MM.1S (cell line): ENCODE measurements at regions not wholly inside any gene's neighbourhood (a gene's known extent, or its start where the extent isn't known, plus 50 kb on each side); places are given as distances from the start of the nearest gene placed in this dataset.
A peak's percentile ranks its signal among the peaks of the same experiment; 100 is the strongest.

Source experiments
- DNase-seq: peaks from one replicate; pipeline ENCODE4 v3.0.0-alpha.2; 2015
- H2AFZ ChIP-seq: fragments of 300-600 bp; sonication (generic); 2 replicates; pipeline ENCODE4 v1.6.0; 2016; ENCODE audit warnings: antibody characterized with exemption, low read length
- H3F3A ChIP-seq: fragments of 300-600 bp; sonication (generic); 2 replicates; pipeline ENCODE4 v1.6.1; 2016; ENCODE audit warnings: mild to moderate bottlenecking, antibody characterized with exemption, low read length, moderate library complexity, mixed read lengths; ENCODE audit not compliant: insufficient read depth
- H3K27ac ChIP-seq: fragments of 300-600 bp; sonication (generic); 2 replicates; pipeline ENCODE4 v1.5.1; 2016; ENCODE audit warnings: mild to moderate bottlenecking, low read length
- H3K27me3 ChIP-seq: fragments of 300-600 bp; sonication (generic); replicated peaks from 2 replicates; pipeline ENCODE4 v1.6.0; 2016; ENCODE audit warnings: low read length; ENCODE audit not compliant: insufficient read depth
- H3K36me3 ChIP-seq: fragments of 300-600 bp; sonication (generic); replicated peaks from 2 replicates; pipeline ENCODE4 v1.6.1; 2016; ENCODE audit warnings: mild to moderate bottlenecking, low read length, mixed read lengths; ENCODE audit not compliant: insufficient read depth
- H3K4me1 ChIP-seq: fragments of 300-600 bp; sonication (generic); 2 replicates; pipeline ENCODE4 v1.6.1; 2016; ENCODE audit warnings: low read length, mixed read lengths
- H3K4me2 ChIP-seq: fragments of 300-600 bp; sonication (generic); 2 replicates; pipeline ENCODE4 v1.6.0; 2016; ENCODE audit warnings: low read depth, low read length
- H3K4me3 ChIP-seq: fragments of 300-600 bp; sonication (generic); 2 replicates; pipeline ENCODE4 v1.5.1; 2016; ENCODE audit warnings: low read length, mixed read lengths
- H3K79me2 ChIP-seq: fragments of 300-600 bp; sonication (generic); 2 replicates; pipeline ENCODE4 v1.6.1; 2016; ENCODE audit warnings: mixed run types, low read length, mixed read lengths
- H3K9ac ChIP-seq: fragments of 300-600 bp; sonication (generic); 2 replicates; pipeline ENCODE4 v1.6.1; 2016; ENCODE audit warnings: low read length, mixed read lengths
- H3K9me2 ChIP-seq: fragments of 300-600 bp; sonication (generic); replicated peaks from 2 replicates; pipeline ENCODE4 v1.6.1; 2016; ENCODE audit warnings: mild to moderate bottlenecking, low read length, mixed read lengths; ENCODE audit not compliant: insufficient read depth
- H3K9me3 ChIP-seq: fragments of 300-600 bp; sonication (generic); replicated peaks from 2 replicates; pipeline ENCODE4 v1.6.1; 2016; ENCODE audit warnings: mild to moderate bottlenecking, low read length, mixed read lengths; ENCODE audit not compliant: insufficient read depth
- H4K20me1 ChIP-seq: fragments of 300-600 bp; sonication (generic); 2 replicates; pipeline ENCODE4 v1.6.1; 2016; ENCODE audit warnings: mild to moderate bottlenecking, low read length, moderate library complexity, mixed read lengths; ENCODE audit not compliant: insufficient read depth
- CTCF ChIP-seq: fragments of 300-600 bp; sonication (generic); IDR thresholded peaks from 2 replicates; pipeline ENCODE4 v1.5.1; 2016; ENCODE audit warnings: antibody characterized with exemption, low read length, mixed read lengths
- EZH2 ChIP-seq: fragments of 300-600 bp; sonication (generic); optimal IDR thresholded peaks from 2 replicates; pipeline ENCODE3; 2017; ENCODE audit warnings: low read depth, mild to moderate bottlenecking, antibody characterized with exemption, low read length, mixed read lengths
- EZH2phosphoT487 ChIP-seq: fragments of 300-600 bp; sonication (generic); IDR thresholded peaks from 2 replicates; pipeline ENCODE4 v1.6.1; 2018; ENCODE audit warnings: antibody characterized with exemption, low read length

- DNase-seq = no peak
- Histone ChIP-seq H3K9me2 (no peaks in the 10 kb centered on the region), H3K4me2 (no peak overlapping the region), H3F3A (no peaks in the 10 kb centered on the region), H3K27me3 (peaks cover 6% of the 10 kb centered on the region; the same call in 1 of the 2 replicates), H3K4me1 (no peaks in the 10 kb centered on the region), H3K4me3 (no peak overlapping the region), H3K36me3 (no peaks in the 10 kb centered on the region), H3K79me2 (no peaks in the 10 kb centered on the region), H2AFZ (no peak overlapping the region), H3K9ac (no peak overlapping the region), H4K20me1 (no peaks in the 10 kb centered on the region), H3K27ac (no peak overlapping the region), H3K9me3 (no peaks in the 10 kb centered on the region)
- TF ChIP-seq EZH2 (no peak), CTCF (no peak), EZH2phosphoT487 (no peak)
These were observed 277.5 kb downstream of the PBX3 start for GRCh38 chr9:126024581-126025230.

GRCh38 chr9:126025991-126026390 lies 278.8 kb downstream of the PBX3 start:
- Histone ChIP-seq H3K4me1 (no peaks in the 10 kb centered on the region), H3K4me3 (no peak overlapping the region), H3K36me3 (no peaks in the 10 kb centered on the region), H3K79me2 (no peaks in the 10 kb centered on the region), H3K9me2 (no peaks in the 10 kb centered on the region), H4K20me1 (no peaks in the 10 kb centered on the region), H2AFZ (no peak overlapping the region), H3F3A (no peaks in the 10 kb centered on the region), H3K4me2 (no peak overlapping the region), H3K27me3 (no peaks in the 10 kb centered on the region; the same call in 1 of the 2 replicates), H3K9me3 (no peaks in the 10 kb centered on the region), H3K9ac (no peak overlapping the region), H3K27ac (no peak overlapping the region)
- no peak for DNase-seq
- no peak for TF ChIP-seq EZH2
- TF ChIP-seq EZH2phosphoT487 = no peak
- TF ChIP-seq CTCF = no peak

GRCh38 chr9:126027566-126027965 lies 280.4 kb downstream of the PBX3 start:
- H3K9ac ChIP-seq = no peak overlapping the region
- TF ChIP-seq EZH2phosphoT487 (no peak), EZH2 (no peak), CTCF (no peak)
- no peak overlapping the region for H2AFZ ChIP-seq
- H3K4me3 ChIP-seq = no peak overlapping the region
- peak overlapping the region; percentile 5; the same call in 1 of the 2 replicates for H3K4me2 ChIP-seq
- no peaks in the 10 kb centered on the region for H3F3A ChIP-seq
- H3K27ac ChIP-seq = no peak overlapping the region
- no peaks in the 10 kb centered on the region for H3K79me2 ChIP-seq
- H3K9me2 ChIP-seq = no peaks in the 10 kb centered on the region
- H3K27me3 ChIP-seq = no peaks in the 10 kb centered on the region; the same call in 1 of the 2 replicates
- H3K4me1 ChIP-seq = no peaks in the 10 kb centered on the region
- no peaks in the 10 kb centered on the region for H3K36me3 ChIP-seq
- H4K20me1 ChIP-seq = no peaks in the 10 kb centered on the region
- DNase-seq = no peak
- no peaks in the 10 kb centered on the region for H3K9me3 ChIP-seq
